Cardiac muscle cell (in vitro differentiated cells and primary cell): ENCODE measurements at regions not wholly inside any gene's neighbourhood (a gene's known extent, or its start where the extent isn't known, plus 50 kb on each side); places are given as distances from the start of the nearest gene placed in this dataset.

Source experiments
- DNase-seq, 2 donors: peaks; one replicate each; pipeline versions ENCODE4 v3.0.0 to v3.0.0-alpha.2; 2010 to 2017; ENCODE audit warnings: low read depth in 1 of 2, low spot score in 1 of 2
- H3K27ac ChIP-seq: fragments of 200-600 bp; sonication (generic); 2 replicates; pipeline ENCODE4 v1.5.1; 2016
- H3K27me3 ChIP-seq: fragments of 200-600 bp; sonication (generic); 2 replicates; pipeline ENCODE4 v1.6.0; 2016; ENCODE audit warnings: control low read depth
- H3K36me3 ChIP-seq: fragments of 200-600 bp; sonication (generic); 2 replicates; pipeline ENCODE4 v1.5.1; 2016; ENCODE audit warnings: control low read depth
- H3K4me1 ChIP-seq: fragments of 200-600 bp; sonication (generic); 2 replicates; pipeline ENCODE4 v1.8.1; 2017; ENCODE audit warnings: low read depth, mild to moderate bottlenecking, mixed run types
- H3K4me3 ChIP-seq: fragments of 200-600 bp; sonication (generic); 2 replicates; pipeline ENCODE4 v1.5.1; 2016; ENCODE audit warnings: mild to moderate bottlenecking
- H3K9me3 ChIP-seq: fragments of 200-600 bp; sonication (generic); 2 replicates; pipeline ENCODE4 v1.5.1; 2017; ENCODE audit warnings: low read depth, mild to moderate bottlenecking, control low read depth
- CTCF ChIP-seq: IDR thresholded peaks from 2 replicates; pipeline ENCODE4 v1.5.1; 2012; ENCODE audit warnings: low read depth, mild to moderate bottlenecking, low read length

DNA sequence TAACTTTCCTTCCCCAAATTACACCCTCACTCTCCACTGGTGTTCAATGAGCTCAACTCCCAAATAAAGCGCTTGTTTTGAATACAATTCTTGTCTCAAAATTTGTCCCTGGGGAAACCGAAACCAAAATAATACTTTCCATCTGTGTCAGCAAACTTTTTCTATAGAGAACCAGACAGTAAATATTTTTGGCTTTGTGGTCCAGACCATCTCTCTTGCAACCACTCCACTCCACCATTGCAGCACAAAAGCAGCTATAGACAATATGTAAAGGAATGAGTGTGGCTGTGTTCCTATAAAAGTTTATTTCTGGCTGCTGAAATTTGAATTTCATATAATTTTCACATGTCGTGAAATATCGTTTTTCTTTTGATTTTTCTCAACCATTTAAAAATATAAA, 84.6 kb upstream of the ERCC4 start:
- no peak for TF ChIP-seq CTCF

DNA sequence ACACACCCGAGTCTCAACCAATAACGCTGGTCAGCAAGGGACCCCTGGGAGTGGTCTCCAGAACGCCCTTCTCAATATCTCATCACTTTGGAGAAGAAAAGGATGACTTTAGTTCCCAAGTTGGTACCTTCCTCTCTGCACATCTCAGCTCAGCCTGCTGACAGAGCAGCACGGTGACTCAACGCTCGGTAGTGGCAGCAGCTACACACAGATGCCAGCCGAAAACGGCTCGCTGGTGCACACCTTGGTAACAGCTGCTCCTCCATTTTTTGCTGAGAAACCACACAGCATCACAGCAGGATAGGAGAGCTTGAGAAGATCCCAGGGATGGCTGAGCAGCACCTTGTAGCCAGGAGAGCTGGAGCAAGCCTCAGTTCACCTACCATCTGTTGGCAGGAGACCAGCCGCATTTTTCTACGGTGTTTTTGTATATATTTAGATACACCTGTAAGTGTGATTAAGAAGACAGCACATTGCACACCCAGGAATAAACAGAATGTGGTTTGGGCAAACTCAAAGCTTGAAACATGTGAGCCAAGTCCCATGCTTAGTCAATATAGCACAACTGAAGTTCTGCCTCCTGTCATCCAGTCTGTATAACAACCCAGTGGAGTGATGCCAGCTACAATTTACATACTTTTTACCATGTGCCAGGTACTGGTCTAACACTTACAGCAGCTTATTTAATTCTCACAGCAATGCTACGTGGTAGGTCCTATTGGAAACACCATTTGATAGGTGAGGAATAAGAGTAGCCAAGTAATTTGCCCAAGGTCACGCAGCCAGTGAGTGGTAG, 83.8 kb upstream of the ERCC4 start:
- H3K4me3 ChIP-seq: no peak overlapping the region
- H3K27me3 ChIP-seq: no peaks in the 10 kb centered on the region
- DNase-seq: no peak
- no peaks in the 10 kb centered on the region for H3K9me3 ChIP-seq
- no peaks in the 10 kb centered on the region for H3K4me1 ChIP-seq
- H3K27ac ChIP-seq: no peak overlapping the region
- TF ChIP-seq CTCF: no peak
- no peaks in the 10 kb centered on the region for H3K36me3 ChIP-seq

More for the DNA sequence above, 84.6 kb upstream of the ERCC4 start:
- no peak overlapping the region for H3K4me3 ChIP-seq
- H3K4me1 ChIP-seq: no peaks in the 10 kb centered on the region
- no peaks in the 10 kb centered on the region for H3K9me3 ChIP-seq
- H3K27me3 ChIP-seq: no peaks in the 10 kb centered on the region
- H3K36me3 ChIP-seq: no peaks in the 10 kb centered on the region
- DNase-seq: no peak
- H3K27ac ChIP-seq: no peak overlapping the region

DNA sequence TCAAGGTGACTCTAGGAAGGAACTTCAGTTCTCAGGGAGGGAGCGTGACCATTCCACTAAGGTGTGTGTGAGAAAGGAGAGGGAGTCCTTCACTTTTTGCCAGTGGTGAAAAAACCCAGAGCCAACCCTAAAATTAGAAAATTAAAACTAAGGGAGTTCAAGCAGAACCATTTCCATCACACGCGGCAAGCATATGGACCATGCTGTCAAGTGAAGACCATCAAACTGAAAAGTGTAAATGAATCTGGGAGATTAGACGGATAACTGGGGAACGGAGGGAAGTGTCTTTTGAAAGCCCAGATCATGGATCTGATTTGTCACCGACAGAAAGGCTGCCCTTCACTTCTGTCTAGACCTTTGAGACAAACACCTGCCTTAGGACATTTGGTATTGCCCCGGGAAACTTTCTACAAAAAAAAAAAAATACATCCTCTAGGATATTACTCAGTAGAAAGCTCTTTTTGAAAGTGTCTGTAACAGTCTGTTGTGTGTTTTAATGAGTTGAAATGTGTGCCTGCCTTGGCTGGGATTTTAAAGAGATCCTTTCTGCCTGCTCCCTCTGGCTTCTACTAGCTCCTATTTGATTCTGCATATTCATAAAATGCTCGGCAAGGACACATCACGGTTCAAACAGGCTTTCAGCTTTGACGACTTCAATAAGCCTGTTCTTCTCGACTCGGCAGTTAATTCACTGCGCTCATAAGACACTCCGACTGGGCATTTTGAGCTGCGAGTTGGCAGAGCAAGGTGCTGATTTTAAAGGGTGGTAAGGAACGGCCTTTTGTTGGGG, 81.4 kb upstream of the ERCC4 start:
- no peaks in the 10 kb centered on the region for H3K4me1 ChIP-seq
- no peak for TF ChIP-seq CTCF

DNA sequence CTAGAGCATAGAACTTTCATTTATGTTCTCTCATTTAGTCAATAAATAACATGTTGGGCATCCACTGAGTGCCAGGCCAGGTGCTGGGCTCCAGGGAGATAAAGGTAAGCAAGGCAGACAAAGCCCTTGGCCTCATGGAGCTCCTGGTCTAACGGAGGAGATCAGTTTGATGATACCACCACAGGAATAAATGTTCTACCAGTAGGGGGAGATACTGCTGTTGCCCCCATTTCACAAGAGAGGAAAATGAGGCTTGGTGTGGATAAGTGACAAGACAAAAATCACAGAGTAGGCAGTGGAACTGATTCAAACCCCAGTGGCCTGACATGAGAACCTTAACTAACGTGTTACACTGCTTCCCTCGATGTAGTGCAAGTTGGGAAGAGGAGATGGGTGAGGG, 80.4 kb upstream of the ERCC4 start:
- DNase-seq: no peak
- H3K4me3 ChIP-seq: no peak overlapping the region
- no peak for TF ChIP-seq CTCF
- no peak overlapping the region for H3K27ac ChIP-seq
- no peaks in the 10 kb centered on the region for H3K36me3 ChIP-seq
- H3K4me1 ChIP-seq: no peaks in the 10 kb centered on the region
- H3K9me3 ChIP-seq: no peaks in the 10 kb centered on the region
- no peaks in the 10 kb centered on the region for H3K27me3 ChIP-seq

More for the DNA sequence above, 81.4 kb upstream of the ERCC4 start:
- H3K4me3 ChIP-seq: no peak overlapping the region
- no peak overlapping the region for H3K27ac ChIP-seq
- no peak for DNase-seq
- H3K36me3 ChIP-seq: no peaks in the 10 kb centered on the region
- H3K27me3 ChIP-seq: no peaks in the 10 kb centered on the region
- no peaks in the 10 kb centered on the region for H3K9me3 ChIP-seq

- Histone ChIP-seq H3K9me3 (no peaks in the 10 kb centered on the region), H3K36me3 (no peaks in the 10 kb centered on the region), H3K4me1 (no peaks in the 10 kb centered on the region), H3K27me3 (no peaks in the 10 kb centered on the region), H3K4me3 (no peak overlapping the region), H3K27ac (no peak overlapping the region)
- DNase-seq: no peak
- no peak for TF ChIP-seq CTCF
Observed at GRCh38 chr16:13845232-13845631, 74.7 kb upstream of the ERCC4 start.
